ENCODE measurements at regions not wholly inside any gene's neighbourhood (a gene's known extent, or its start where the extent isn't known, plus 50 kb on each side); places are given as distances from the start of the nearest gene placed in this dataset.

DNA sequence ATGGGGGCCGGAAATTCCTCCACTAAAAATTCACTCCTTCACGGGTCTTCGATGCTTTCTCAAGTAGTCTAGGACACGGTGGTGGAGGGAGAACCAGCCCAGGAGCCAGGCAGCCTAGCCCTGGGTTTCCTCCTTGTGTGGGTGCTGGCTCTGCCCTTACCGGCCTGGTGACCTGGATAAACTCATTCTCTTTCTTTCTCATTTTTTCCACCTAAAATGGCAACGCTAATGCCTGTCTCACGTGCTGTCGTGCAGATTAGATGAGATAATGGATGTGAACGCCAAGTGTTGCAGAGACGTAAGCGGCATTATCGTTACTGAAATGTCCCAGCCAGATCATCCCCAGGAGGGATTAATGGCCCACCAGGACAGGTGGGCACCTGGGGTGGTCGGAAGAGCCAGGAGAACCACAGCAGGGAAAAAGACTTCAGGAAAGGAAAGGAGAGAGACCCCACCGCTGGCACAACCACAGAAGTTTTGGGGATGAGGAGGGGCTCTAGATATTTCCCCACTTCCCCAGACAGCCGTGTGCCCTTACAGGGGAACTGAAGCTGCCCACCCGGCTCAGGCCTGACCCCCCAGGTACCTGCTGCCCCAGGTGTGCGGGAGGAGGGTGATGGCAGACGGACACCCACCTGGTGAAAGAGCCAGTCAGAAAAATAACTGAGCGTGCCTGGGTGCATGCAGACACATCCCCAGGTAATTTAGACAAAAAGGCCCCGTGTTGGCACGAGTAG lies 100.8 kb upstream of the ASAP2 start:
- no peaks in the 10 kb centered on the region for H3K9me3 ChIP-seq (ENCODE audit: insufficient read depth in 2 of 2, low read depth in 1 of 2, low read length in 1 of 2)
- H2BK120ac ChIP-seq (replicated peaks; ENCODE audit: low read depth, low read length), result no peak overlapping the region
- TF ChIP-seq EGR1 (IDR thresholded peaks at IDR 0.05; ENCODE audit: borderline replicate concordance, low read depth, low read length) (no peak), YY1 (IDR thresholded peaks at IDR 0.05; ENCODE audit: low read depth, low read length) (no peak), RNF2 (IDR thresholded peaks at IDR 0.05; ENCODE audit: borderline replicate concordance, low read depth, low read length, missing control alignments, poor library complexity, severe bottlenecking) (no peak), CHD2 (IDR thresholded peaks at IDR 0.05; ENCODE audit: low read length) (no peak), NRF1 (IDR thresholded peaks at IDR 0.05; ENCODE audit: low read depth, low read length) (no peak)
- TF ChIP-seq, protein P1, sequence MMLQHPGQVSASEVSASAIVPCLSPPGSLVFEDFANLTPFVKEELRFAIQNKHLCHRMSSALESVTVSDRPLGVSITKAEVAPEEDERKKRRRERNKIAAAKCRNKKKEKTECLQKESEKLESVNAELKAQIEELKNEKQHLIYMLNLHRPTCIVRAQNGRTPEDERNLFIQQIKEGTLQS (IDR thresholded peaks at IDR 0.05; ENCODE audit: insufficient read depth, low read depth, low read length), result no peak
- no peak overlapping the region for H3K4ac ChIP-seq (replicated peaks; ENCODE audit: insufficient read length, low read depth, low read length)
- H3K4me2 ChIP-seq (ENCODE audit: insufficient read depth in 1 of 2, low read depth in 2 of 2, low read length in 2 of 2), result no peak overlapping the region
- H3K36me3 ChIP-seq (ENCODE audit: control insufficient read depth in 2 of 4, insufficient read depth in 4 of 4, low read length in 3 of 4), result no peaks in the 10 kb centered on the region
- H2AK5ac ChIP-seq (ENCODE audit: low read depth, low read length), result no peak overlapping the region
- no peak overlapping the region for H2BK12ac ChIP-seq (ENCODE audit: low read depth, low read length)
- no peak overlapping the region for H2BK5ac ChIP-seq (ENCODE audit: low read depth, low read length)
- H3K27me3 ChIP-seq (replicated peaks in 1 of 4; ENCODE audit: control insufficient read depth in 3 of 4, extremely low read depth in 1 of 4, insufficient read depth in 3 of 4, low read length in 3 of 4), result peaks cover 0 to 20% (median 13%) of the 10 kb centered on the region in 4 experiments; a peak in 5 of 7 replicates
- no peak overlapping the region for H2BK20ac ChIP-seq (ENCODE audit: low read length)
- peaks cover 0 to 22% (median 12%) of the 10 kb centered on the region in 4 experiments; a peak in 6 of 7 replicates for H3K4me1 ChIP-seq (replicated peaks in 1 of 4; ENCODE audit: control insufficient read depth in 3 of 4, insufficient read depth in 4 of 4, low read length in 3 of 4)
- no peaks in the 10 kb centered on the region; the same call in 1 of the 2 replicates for H3K23me2 ChIP-seq (ENCODE audit: low read depth, low read length)
- DNase-seq (ENCODE audit: low read depth in 1 of 2, low spot score in 2 of 2) (no peak), FAIRE-seq (no peak)
- no peak overlapping the region for H3K9ac ChIP-seq (replicated peaks in 1 of 4; ENCODE audit: extremely low read depth in 1 of 4, low read depth in 3 of 4, low read length in 3 of 4)
- H3K18ac ChIP-seq (ENCODE audit: extremely low read depth, low read length), result no peak overlapping the region
- H3K27ac ChIP-seq (ENCODE audit: low read depth, low read length), result no peak overlapping the region
- H3K56ac ChIP-seq (replicated peaks; ENCODE audit: insufficient read length, low read depth, low read length), result no peak overlapping the region
- no peak overlapping the region for H4K91ac ChIP-seq (replicated peaks; ENCODE audit: insufficient read length, low read length)
- no peak overlapping the region for H4K5ac ChIP-seq (ENCODE audit: insufficient read length, low read depth, low read length)
- POLR2A ChIA-PET (ENCODE audit: partially characterized antibody), result interaction anchor here (0.6 kb wide), 1 partner anchor 19 kb away, joined by 3 read pairs; no protein-coding TSS in a partner anchor
- WGBS, 2 experiments (ENCODE audit: extremely low coverage in 1 of 2, insufficient coverage in 1 of 2, insufficient read length in 1 of 2, insufficient replicate concordance in 2 of 2, low coverage in 1 of 2, low lambda C conversion rate in 2 of 2, missing lambda C conversion rate in 1 of 2), result 91% methylated on average over 21 of the region's 21 CpGs; no CpG with 5 or more reads in 1 of the 2 experiments
- no peaks in the 10 kb centered on the region for H4K20me1 ChIP-seq (replicated peaks in 1 of 2; ENCODE audit: control insufficient read depth in 1 of 2, insufficient read depth in 2 of 2, low read length in 2 of 2)
- no peak overlapping the region for H4K8ac ChIP-seq (ENCODE audit: extremely low read depth, insufficient read depth, low read length)
- H3K23ac ChIP-seq (ENCODE audit: insufficient read length), result no peak overlapping the region
- no peaks in the 10 kb centered on the region for H3K79me1 ChIP-seq (ENCODE audit: low read depth, low read length)
- no peak overlapping the region for H3K14ac ChIP-seq (ENCODE audit: insufficient read length)
- no peak overlapping the region for H2AFZ ChIP-seq (ENCODE audit: low read length)
- CTCF ChIA-PET (ENCODE audit: partially characterized antibody), result interaction anchor here (1.0 to 8.6 kb wide), 9 partner anchors 12 to 226 kb away, joined by 3 to 75 read pairs (median 4); no protein-coding TSS in a partner anchor
- H3K79me2 ChIP-seq (ENCODE audit: control insufficient read depth in 1 of 2, insufficient read depth in 2 of 2, low read length in 2 of 2), result no peaks in the 10 kb centered on the region
- H3K4me3 ChIP-seq (ENCODE audit: extremely low read depth in 1 of 4, insufficient read depth in 2 of 4, low read depth in 3 of 4, low read length in 4 of 4), result no peak overlapping the region
- H2BK15ac ChIP-seq (ENCODE audit: low read length), result no peak overlapping the region

Data from H1 (cell line).